GM18511 (cell line): ENCODE measurements at regions not wholly inside any gene's neighbourhood (a gene's known extent, or its start where the extent isn't known, plus 50 kb on each side); places are given as distances from the start of the nearest gene placed in this dataset.
"Not testable (repeated sequence)": the region's sequence is repeated elsewhere in the genome, so short reads cannot be mapped to it uniquely, and the experiment has no call there.

Experiments
- ATAC-seq: cut with Tn5 transposase; IDR thresholded peaks from one replicate; pipeline ENCODE4 v1.9.1; 2021; ENCODE audit warnings: mild to moderate bottlenecking, moderate library complexity; ENCODE audit not compliant: unreplicated experiment

- no peak for ATAC-seq
Measured at GRCh38 chr2:14952400-14952963, 320.0 kb downstream of the LRATD1 start.

DNA sequence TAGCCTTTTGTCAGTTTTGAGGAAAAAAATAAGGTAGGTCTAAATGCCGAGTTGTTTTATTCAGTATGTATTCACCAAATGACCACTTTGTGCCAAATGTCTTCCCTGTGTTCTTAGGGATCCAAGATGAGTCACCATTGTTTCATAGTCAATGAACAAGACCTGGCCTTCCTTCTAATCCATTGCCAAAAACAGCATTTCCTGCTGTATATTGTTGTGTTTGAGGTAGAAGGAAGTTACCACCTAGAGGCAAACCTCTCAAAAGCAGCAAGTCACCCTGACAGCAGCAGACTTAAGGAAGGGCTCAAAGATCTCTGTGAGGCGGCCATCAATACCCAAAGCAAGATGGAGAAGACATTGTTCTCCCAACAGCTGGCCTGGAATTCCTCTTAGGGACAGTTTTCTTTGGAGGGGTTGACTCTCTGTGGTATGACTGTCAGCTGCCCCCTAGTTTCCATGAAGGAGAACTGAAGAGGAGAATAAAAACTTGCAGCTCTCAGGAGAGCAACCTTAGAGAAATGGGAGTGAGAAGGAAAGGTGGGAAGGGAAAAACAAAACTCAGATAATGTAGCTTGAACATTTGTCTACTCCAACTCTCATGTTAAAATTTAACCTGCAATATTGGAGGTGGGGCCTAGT lies 328.3 kb downstream of the LRATD1 start:
- no peak for ATAC-seq

GRCh38 chr2:14967729-14968128 lies 335.2 kb downstream of the LRATD1 start:
- ATAC-seq, result no peak

GRCh38 chr2:14975381-14975780 lies 342.9 kb downstream of the LRATD1 start:
- no peak for ATAC-seq

DNA sequence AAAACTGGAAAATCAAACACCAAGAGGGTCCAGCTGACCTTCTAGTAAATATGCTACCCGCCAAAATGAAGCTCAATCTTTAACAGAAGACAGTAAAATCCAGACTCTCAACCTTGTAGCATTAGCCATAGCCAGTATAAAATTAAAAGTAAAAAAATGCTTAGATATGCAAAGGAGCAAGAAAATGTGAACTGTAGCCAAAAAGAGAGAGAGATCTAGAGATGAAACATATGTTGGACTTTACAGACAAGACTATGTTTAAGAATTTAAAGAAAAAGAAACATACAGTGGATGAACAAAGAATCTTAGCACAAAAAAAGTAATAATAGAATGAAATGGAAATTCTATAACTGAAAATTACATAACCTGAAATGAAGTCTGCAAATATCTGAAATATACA lies 344.5 kb downstream of the LRATD1 start:
- ATAC-seq, result no peak

DNA sequence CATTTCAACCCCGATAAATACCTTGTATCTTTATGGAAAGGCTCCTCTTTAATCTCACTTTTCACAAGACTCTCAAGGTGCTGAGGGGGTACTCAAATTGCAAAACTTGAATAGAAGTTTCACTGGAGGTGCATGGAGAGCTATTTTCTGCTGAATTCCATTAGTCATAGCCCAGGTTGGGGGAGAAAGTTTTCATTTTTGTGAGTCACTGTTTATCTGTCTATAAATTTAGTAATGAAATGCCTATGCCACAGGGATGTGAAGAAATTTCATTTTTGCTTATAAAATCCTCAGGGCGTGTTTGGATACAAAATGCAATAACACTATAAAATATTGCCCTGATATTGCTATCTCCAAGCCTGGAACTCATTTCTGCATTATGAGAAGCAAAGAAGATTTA lies 346.3 kb downstream of the LRATD1 start:
- ATAC-seq, result no peak

- no peak for ATAC-seq
Measured at GRCh38 chr2:14982790-14983189, 350.3 kb downstream of the LRATD1 start.

DNA sequence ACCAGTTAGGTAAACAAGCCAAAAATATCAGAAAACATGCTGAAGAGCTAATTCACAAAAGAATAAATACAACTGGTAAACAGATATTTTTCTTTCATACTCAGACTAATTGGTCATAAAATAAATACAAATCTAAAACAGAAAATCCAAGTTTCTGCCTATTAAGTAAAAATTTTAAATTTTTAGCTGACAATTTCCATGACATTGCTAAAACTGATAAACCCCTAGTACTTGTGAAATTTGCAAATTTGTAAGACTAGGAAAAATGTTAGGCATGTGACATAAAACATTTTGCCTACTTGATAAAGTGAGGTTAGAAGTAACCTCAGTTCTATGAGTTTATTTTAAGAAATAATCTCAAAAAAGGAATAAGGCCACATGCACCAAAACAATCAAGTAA lies 356.1 kb downstream of the LRATD1 start:
- ATAC-seq, result no peak

GRCh38 chr2:14991723-14992122 lies 359.2 kb downstream of the LRATD1 start:
- ATAC-seq, result no peak

DNA sequence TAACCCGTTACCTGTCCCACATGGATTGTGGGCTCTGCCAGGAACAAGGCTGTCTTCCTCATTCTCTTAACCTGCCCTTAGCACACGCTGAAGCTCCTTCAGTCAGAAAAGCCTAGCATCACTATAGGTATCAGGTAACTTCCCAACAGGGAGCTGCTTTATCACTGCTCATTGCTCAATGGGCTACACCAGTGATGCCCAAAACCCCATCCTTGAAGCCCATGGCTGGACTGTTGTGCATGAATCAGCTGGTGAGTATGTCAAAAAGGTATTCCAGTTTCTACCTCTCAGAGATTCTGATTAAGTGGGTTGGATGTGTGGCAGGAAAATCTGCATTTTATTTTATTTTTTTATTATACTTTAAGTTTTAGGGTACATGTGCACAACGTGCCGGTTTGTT lies 362.2 kb downstream of the LRATD1 start:
- ATAC-seq, result no peak

DNA sequence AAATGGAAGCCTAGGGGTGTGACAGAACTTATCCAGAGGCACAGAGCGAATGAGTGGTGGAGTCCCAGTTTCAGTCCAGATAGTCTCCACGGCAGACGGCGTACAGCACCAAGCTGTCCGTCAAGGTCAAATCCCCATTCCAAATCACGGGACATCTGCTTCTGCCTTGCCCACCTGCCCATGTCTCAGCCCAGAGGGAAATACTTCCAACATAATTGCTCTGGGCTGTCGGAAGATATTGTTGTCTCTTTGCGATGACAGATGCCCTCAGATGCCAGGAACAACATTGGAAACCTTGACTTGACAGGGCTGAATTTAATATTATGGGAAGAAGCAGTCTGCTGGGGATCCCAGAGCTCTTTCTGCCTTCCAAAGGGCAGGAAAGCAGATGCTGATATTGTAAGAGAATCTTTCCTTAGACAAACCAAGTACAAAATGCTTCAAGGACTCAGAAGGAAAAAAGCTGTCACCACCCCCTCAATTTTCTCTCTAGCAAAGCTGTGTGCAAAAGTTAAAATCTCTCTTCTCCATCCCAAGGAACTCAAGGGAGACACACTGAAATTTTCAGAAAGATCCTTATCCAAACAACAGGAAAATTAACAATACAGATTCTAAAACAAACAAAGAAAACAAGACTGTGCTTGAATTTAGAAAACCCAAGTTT lies 364.0 kb downstream of the LRATD1 start:
- no peak for ATAC-seq

- no peak for ATAC-seq
Measured at GRCh38 chr2:14998546-14998945, 366.0 kb downstream of the LRATD1 start.

- ATAC-seq, result no peak
Measured at GRCh38 chr2:14999114-14999661, 366.7 kb downstream of the LRATD1 start.

DNA sequence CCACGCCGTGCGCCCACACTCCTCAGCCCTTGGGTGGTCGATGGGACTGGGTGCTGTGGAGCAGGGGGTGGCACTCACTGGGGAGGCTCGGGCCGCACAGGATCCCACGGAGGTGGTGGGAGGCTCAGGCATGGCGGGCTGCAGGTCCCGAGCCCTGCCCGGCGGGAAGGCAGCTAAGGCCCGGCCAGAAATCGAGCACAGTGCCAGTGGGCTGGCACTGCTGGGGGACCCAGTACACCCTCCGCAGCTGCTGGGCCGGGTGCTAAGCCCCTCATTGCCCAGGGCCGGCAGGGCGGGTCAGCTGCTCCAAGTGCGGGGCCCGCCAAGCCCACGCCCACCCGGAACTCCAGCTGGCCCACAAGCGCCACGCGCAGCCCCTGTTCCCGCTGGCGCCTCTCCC lies 370.0 kb downstream of the LRATD1 start:
- ATAC-seq, result not testable (repeated sequence)

- no peak for ATAC-seq
Measured at GRCh38 chr2:15006667-15007066, 374.1 kb downstream of the LRATD1 start.

- no peak for ATAC-seq
Measured at GRCh38 chr2:15009681-15010080, 377.2 kb downstream of the LRATD1 start.

DNA sequence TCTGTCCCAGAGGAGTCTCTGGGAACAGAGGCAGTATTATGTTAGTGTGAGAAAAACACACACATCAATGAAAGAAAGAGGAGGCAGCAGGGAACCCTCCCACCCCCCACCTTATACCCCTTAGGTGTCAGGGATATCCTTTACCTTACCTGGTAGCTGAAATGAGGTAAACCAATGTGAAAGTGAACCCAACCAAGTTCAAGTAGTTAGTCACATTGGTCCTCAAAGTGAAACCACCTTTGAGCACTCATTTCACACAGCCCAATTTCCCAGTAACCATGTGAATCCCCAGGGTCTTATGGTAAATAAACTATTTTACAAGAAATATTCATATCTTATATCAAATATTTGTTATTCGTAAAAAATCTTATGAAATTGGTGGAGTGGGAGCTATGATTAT lies 377.8 kb downstream of the LRATD1 start:
- ATAC-seq, result no peak

DNA sequence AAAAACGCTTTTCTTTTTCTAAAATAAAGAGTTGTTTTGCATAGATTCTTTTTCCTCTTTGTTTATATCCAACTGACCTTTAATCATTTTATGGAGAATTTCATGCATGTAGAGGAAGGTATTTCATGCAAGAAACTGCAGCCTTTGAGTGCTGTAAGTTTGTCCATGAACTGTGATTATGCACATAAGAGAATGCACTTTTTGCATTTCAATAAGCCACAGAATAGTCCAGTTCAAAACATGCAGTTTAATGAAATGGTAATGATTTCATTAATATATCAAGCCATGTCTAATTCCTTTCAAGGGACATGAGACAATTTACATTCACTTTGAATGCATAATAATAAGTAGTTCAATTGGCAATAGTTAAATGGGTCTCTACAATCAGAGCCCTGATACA lies 386.3 kb downstream of the LRATD1 start:
- ATAC-seq, result no peak

GRCh38 chr2:15023221-15023620 lies 390.7 kb downstream of the LRATD1 start:
- ATAC-seq, result no peak

- ATAC-seq, result no peak
Measured at GRCh38 chr2:15028406-15028805, 395.9 kb downstream of the LRATD1 start.

- ATAC-seq, result peak; percentile 84
Measured at GRCh38 chr2:15031745-15032240, 399.3 kb downstream of the LRATD1 start.

- no peak for ATAC-seq
Measured at GRCh38 chr2:15034246-15034645, 401.7 kb downstream of the LRATD1 start.
